Pancreas (tissue), 10 donors: ENCODE measurements at regions not wholly inside any gene's neighbourhood (a gene's known extent, or its start where the extent isn't known, plus 50 kb on each side); places are given as distances from the start of the nearest gene placed in this dataset.

Experiments used
- ATAC-seq, 4 donors: fragments of 200-7000 bp; cut with Tn5 transposase; one replicate each; pipeline versions ENCODE4 v1.8.0 to v1.9.1; 2020; ENCODE audit warnings: mild to moderate bottlenecking in 4 of 4, moderate library complexity in 4 of 4
- DNase-seq, 6 donors: peaks; one replicate each; pipeline ENCODE4 v3.0.0-alpha.2; 2020
- FAIRE-seq: peaks from 2 replicates; lab custom pipeline; 2012; peaks lifted over from hg19 to GRCh38; lab: Jason Lieb, UNC
- H3K27ac ChIP-seq, 4 donors: fragments of 200-600 bp; sonication (generic); 1 replicate in 3 of 4; 2 replicates in 1 of 4; pipeline versions ENCODE4 v1.5.0 to v1.8.0; 2020
- H3K27me3 ChIP-seq, 4 donors: fragments of 200-600 bp; one replicate each; pipeline ENCODE4 v1.8.0; 2021
- H3K36me3 ChIP-seq, 3 donors: fragments of 200-600 bp; sonication (generic) in 1 of 3; one replicate each; pipeline versions ENCODE4 v1.5.0 to v1.8.0; 2020 to 2021
- H3K4me1 ChIP-seq, 3 donors: fragments of 200-600 bp; one replicate each; pipeline ENCODE4 v1.8.0; 2021
- H3K4me3 ChIP-seq, 4 donors: fragments of 200-600 bp; sonication (generic) in 2 of 4; one replicate each; pipeline versions ENCODE4 v1.5.0 to v1.8.0; 2020 to 2021
- H3K9me3 ChIP-seq, 4 donors: fragments of 200-600 bp; one replicate each; pipeline ENCODE4 v1.8.0; 2021
- CTCF ChIP-seq, 4 donors: fragments of 200-600 bp; sonication (generic) in 3 of 4; IDR thresholded peaks; one replicate each; pipeline versions ENCODE4 v1.5.0 to v1.8.0; 2021; ENCODE audit warnings: antibody characterized with exemption in 4 of 4
- WGBS, 2 donors: extraction: QIAGEN DNeasy Blood & Tissue Kit; methylation state at CpG; one replicate each; pipeline ENCODE4 v1.1.7; 2013; 5-methylcytosine and 5-hydroxymethylcytosine counted together
- intact Hi-C, 3 donors: fragments of 100-400 bp; cut with DNase I; formaldehyde crosslinking; loops; one replicate each; pipeline versions ENCODE4 v1.11.1 to v1.14.2; 2022
- donor health status: healthy with polysubstance abuse.
- donor health status: DM: no; HTN: no; CAD: no; lungs with moderate emphysema.
- donor health status: DM: no; HTN: no; CAD: no.
- donor health status: control.
- donor health status: control.
- donor health status: Bipolar disorder and iron deficiency.
- donor health status: DM: yes; HTN: yes; CAD: no.
- donor health status: DM: no; HTN: no; CAD: no.
- donor health status: DM: no; HTN: no; CAD: no.
- donor health status: DM: yes; HTN: yes; CAD: no.

- WGBS, 2 donors = 14 to 22% methylated on average over 2 of the region's 2 CpGs
- no peak for FAIRE-seq
Measured at GRCh38 chr12:60501124-60501729, 905.4 kb downstream of the SLC16A7 start.

GRCh38 chr12:60522684-60523400 is 927.0 kb downstream of the SLC16A7 start:
- no peak for DNase-seq

More at GRCh38 chr12:60501124-60501729, 905.4 kb downstream of the SLC16A7 start:
- Histone ChIP-seq H3K9me3 (no peaks in the 10 kb centered on the region), H3K4me1 (no peaks in the 10 kb centered on the region), H3K27me3 (no peaks in the 10 kb centered on the region), H3K27ac (no peak overlapping the region), H3K36me3 (no peaks in the 10 kb centered on the region), H3K4me3 (no peak overlapping the region)
- TF ChIP-seq CTCF (IDR thresholded peaks at IDR 0.05) = no peak
- no peak for DNase-seq
- intact Hi-C loops = no loop called here
- peak in 3 of 4 donors; percentile 70 to 72 (median 71) for ATAC-seq

DNA sequence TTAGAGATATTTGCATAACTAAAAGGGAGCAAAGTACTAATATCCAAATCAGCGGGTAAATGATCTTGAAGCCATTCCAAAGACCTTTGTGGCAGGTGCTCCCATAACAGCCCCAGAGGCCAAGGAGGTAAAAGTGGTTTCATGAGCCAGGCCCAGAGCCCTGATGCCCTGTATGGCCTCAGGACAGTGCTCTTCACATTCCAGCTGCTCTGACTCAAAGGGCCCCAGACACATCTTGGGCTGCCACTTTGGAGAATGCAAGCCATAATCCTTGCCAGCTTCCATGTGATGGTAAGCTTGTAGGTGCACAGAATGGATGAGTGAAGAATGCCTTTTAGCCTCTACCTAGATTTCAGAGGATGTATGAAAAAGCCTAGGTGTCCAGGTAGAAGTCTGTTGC is 933.4 kb downstream of the SLC16A7 start:
- WGBS, 2 donors = 75 to 79% methylated on average over 1 of the region's 1 CpG

More at GRCh38 chr12:60522684-60523400, 927.0 kb downstream of the SLC16A7 start:
- Histone ChIP-seq H3K27me3 (no peaks in the 10 kb centered on the region), H3K27ac (no peak overlapping the region), H3K36me3 (no peaks in the 10 kb centered on the region), H3K4me1 (no peaks in the 10 kb centered on the region), H3K9me3 (no peaks in the 10 kb centered on the region), H3K4me3 (no peak overlapping the region)
- ATAC-seq (no peak), FAIRE-seq (no peak)
- intact Hi-C loops = no loop called here
- WGBS, 2 donors = 43 to 61% methylated on average over 5 of the region's 5 CpGs
- no peak for TF ChIP-seq CTCF (IDR thresholded peaks at IDR 0.05)

GRCh38 chr12:60529723-60530122 is 933.9 kb downstream of the SLC16A7 start:
- FAIRE-seq (no peak), DNase-seq (no peak), ATAC-seq (no peak)
- Histone ChIP-seq H3K4me1 (no peaks in the 10 kb centered on the region), H3K36me3 (no peaks in the 10 kb centered on the region), H3K9me3 (no peaks in the 10 kb centered on the region), H3K27ac (no peak overlapping the region), H3K27me3 (no peaks in the 10 kb centered on the region), H3K4me3 (no peak overlapping the region)
- TF ChIP-seq CTCF (IDR thresholded peaks at IDR 0.05) = no peak
- 97 to 100% methylated on average over 1 of the region's 1 CpG for WGBS, 2 donors
- intact Hi-C loops = no loop called here

More for the DNA sequence above, 933.4 kb downstream of the SLC16A7 start:
- no peaks in the 10 kb centered on the region for H3K4me1 ChIP-seq
- no peak for DNase-seq
- H3K27ac ChIP-seq = no peak overlapping the region
- FAIRE-seq = no peak
- TF ChIP-seq CTCF (IDR thresholded peaks at IDR 0.05) = no peak
- intact Hi-C loops = no loop called here
- no peak overlapping the region for H3K4me3 ChIP-seq
- ATAC-seq = no peak
- no peaks in the 10 kb centered on the region for H3K9me3 ChIP-seq
- H3K27me3 ChIP-seq = no peaks in the 10 kb centered on the region
- H3K36me3 ChIP-seq = no peaks in the 10 kb centered on the region

- intact Hi-C loops = no loop called here
- Histone ChIP-seq H3K27ac (no peak overlapping the region), H3K4me3 (no peak overlapping the region), H3K9me3 (no peaks in the 10 kb centered on the region), H3K36me3 (no peaks in the 10 kb centered on the region), H3K27me3 (no peaks in the 10 kb centered on the region), H3K4me1 (no peaks in the 10 kb centered on the region)
- ATAC-seq (no peak), DNase-seq (no peak), FAIRE-seq (no peak)
- no peak for TF ChIP-seq CTCF (IDR thresholded peaks at IDR 0.05)
Measured at GRCh38 chr12:60535363-60535762, 939.5 kb downstream of the SLC16A7 start.
